Kidney (tissue), 13 donors: ENCODE measurements at regions not wholly inside any gene's neighbourhood (a gene's known extent, or its start where the extent isn't known, plus 50 kb on each side); places are given as distances from the start of the nearest gene placed in this dataset.

Experiments used
- DNase-seq, 5 donors: peaks; one replicate each; pipeline ENCODE4 v3.0.0-alpha.2; 2013 to 2020
- FAIRE-seq: peaks from 2 replicates; lab custom pipeline; 2012; peaks lifted over from hg19 to GRCh38; lab: Jason Lieb, UNC
- H3K27ac ChIP-seq, 2 donors: one replicate each; pipeline ENCODE4 v1.7.0; 2013; ENCODE audit warnings: low read depth in 2 of 2, low read length in 2 of 2, inconsistent platforms in 1 of 2
- H3K27me3 ChIP-seq: one replicate; pipeline ENCODE4 v1.7.1; 2013; ENCODE audit warnings: low read length, inconsistent platforms; ENCODE audit not compliant: control insufficient read depth, insufficient read depth
- H3K36me3 ChIP-seq, 3 donors: one replicate each; pipeline versions ENCODE4 v1.7.0 to v1.7.1; 2013; ENCODE audit warnings: low read length in 3 of 3, control low read depth in 1 of 3, inconsistent platforms in 1 of 3; ENCODE audit not compliant: insufficient read depth in 3 of 3, control insufficient read depth in 2 of 3
- H3K4me1 ChIP-seq, 3 donors: one replicate each; pipeline versions ENCODE4 v1.7.0 to v1.7.1; 2013; ENCODE audit warnings: low read length in 3 of 3, inconsistent platforms in 1 of 3, low read depth in 1 of 3; ENCODE audit not compliant: control insufficient read depth in 2 of 3, insufficient read depth in 2 of 3
- H3K4me3 ChIP-seq, 3 donors: one replicate each; pipeline versions ENCODE4 v1.7.0 to v1.8.1; 2013; ENCODE audit warnings: low read length in 3 of 3, control low read depth in 1 of 3, inconsistent platforms in 1 of 3
- H3K9ac ChIP-seq, 3 donors: one replicate each; pipeline versions ENCODE4 v1.7.0 to v1.7.1; 2013; ENCODE audit warnings: low read length in 3 of 3, control low read depth in 1 of 3, inconsistent platforms in 1 of 3
- H3K9me3 ChIP-seq, 3 donors: one replicate each; pipeline versions ENCODE4 v1.7.0 to v1.7.1; 2013; ENCODE audit warnings: low read length in 3 of 3, control low read depth in 1 of 3, inconsistent platforms in 1 of 3; ENCODE audit not compliant: control insufficient read depth in 2 of 3, insufficient read depth in 1 of 3
- CTCF ChIP-seq: IDR thresholded peaks from 3 replicates; pipeline ENCODE4 v1.5.1; 2012; ENCODE audit warnings: mild to moderate bottlenecking, moderate library complexity, borderline replicate concordance; ENCODE audit not compliant: insufficient read depth; ENCODE audit errors: extremely low read depth
- intact Hi-C: fragments of 100-400 bp; cut with DNase I; formaldehyde crosslinking; loops from one replicate; pipeline ENCODE4 v1.11.1; 2022
- donor health status: control.
- donor health status: control.
- donor health status: control.
- donor health status: control.
- donor health status: control.
- donor health status: DM: yes; HTN: yes; CAD: no.
- donor health status: Normal renal cell carcinoma (clear cell type).

- DNase-seq (no peak), FAIRE-seq (no peak)
- TF ChIP-seq CTCF, result no peak
- H3K27ac ChIP-seq, result no peak overlapping the region
- intact Hi-C loops, result no loop called here
- no peaks in the 10 kb centered on the region for H3K36me3 ChIP-seq
- no peaks in the 10 kb centered on the region for H3K4me1 ChIP-seq
- H3K9me3 ChIP-seq, result peaks cover 2 to 15% (median 5%) of the 10 kb centered on the region in 3 donors
- no peak overlapping the region for H3K4me3 ChIP-seq
- H3K27me3 ChIP-seq, result no peaks in the 10 kb centered on the region
- no peak overlapping the region for H3K9ac ChIP-seq
These were observed 296.9 kb downstream of the OSTF1 start for GRCh38 chr9:75385236-75385635.

- no peak for TF ChIP-seq CTCF
- Histone ChIP-seq H3K27me3 (no peaks in the 10 kb centered on the region), H3K4me3 (no peak overlapping the region), H3K9me3 (peaks cover 2 to 15% (median 5%) of the 10 kb centered on the region in 3 donors), H3K36me3 (no peaks in the 10 kb centered on the region), H3K4me1 (no peaks in the 10 kb centered on the region), H3K9ac (no peak overlapping the region), H3K27ac (no peak overlapping the region)
- no peak for DNase-seq
- intact Hi-C loops, result no loop called here
- no peak for FAIRE-seq
These were observed 300.8 kb downstream of the OSTF1 start for GRCh38 chr9:75389101-75389500.

GRCh38 chr9:75390951-75391350 lies 302.6 kb downstream of the OSTF1 start:
- intact Hi-C loops, result no loop called here
- H3K27ac ChIP-seq, result no peak overlapping the region
- no peaks in the 10 kb centered on the region for H3K36me3 ChIP-seq
- TF ChIP-seq CTCF, result no peak
- no peaks in the 10 kb centered on the region for H3K27me3 ChIP-seq
- H3K9ac ChIP-seq, result no peak overlapping the region
- H3K4me1 ChIP-seq, result no peaks in the 10 kb centered on the region
- no peak for DNase-seq
- FAIRE-seq, result no peak
- peaks cover 2 to 3% (median 2%) of the 10 kb centered on the region in 3 donors for H3K9me3 ChIP-seq
- no peak overlapping the region for H3K4me3 ChIP-seq

GRCh38 chr9:75391497-75391896 lies 303.2 kb downstream of the OSTF1 start:
- no peak overlapping the region for H3K9ac ChIP-seq
- H3K4me1 ChIP-seq, result no peaks in the 10 kb centered on the region
- FAIRE-seq (no peak), DNase-seq (no peak)
- intact Hi-C loops, result no loop called here
- H3K27ac ChIP-seq, result no peak overlapping the region
- no peak overlapping the region for H3K4me3 ChIP-seq
- peaks cover 0 to 3% (median 0%) of the 10 kb centered on the region in 3 donors for H3K9me3 ChIP-seq
- TF ChIP-seq CTCF, result no peak
- no peaks in the 10 kb centered on the region for H3K27me3 ChIP-seq
- H3K36me3 ChIP-seq, result no peaks in the 10 kb centered on the region
